Astrocyte of the spinal cord (primary cell): ENCODE measurements at regions not wholly inside any gene's neighbourhood (a gene's known extent, or its start where the extent isn't known, plus 50 kb on each side); places are given as distances from the start of the nearest gene placed in this dataset.

Experiments used
- DNase-seq: peaks from one replicate; pipeline ENCODE4 v3.0.0; 2011; ENCODE audit warnings: low read depth, low spot score
- H3K4me3 ChIP-seq: 2 replicates; pipeline ENCODE4 v1.5.1; 2011; ENCODE audit warnings: low read depth, mild to moderate bottlenecking, low read length, moderate library complexity
- in situ Hi-C: cut with HindIII; loops from 2 replicates; pipeline ENCODE4 v1.10.0; 2017; ENCODE audit warnings: low sequenced_read_pairs
- TF ChIP-seq, protein P1 (sequence below): IDR thresholded peaks from 2 replicates; pipeline ENCODE4 v1.5.1; 2012; ENCODE audit warnings: low read depth, mild to moderate bottlenecking, low read length, inconsistent platforms

DNA sequence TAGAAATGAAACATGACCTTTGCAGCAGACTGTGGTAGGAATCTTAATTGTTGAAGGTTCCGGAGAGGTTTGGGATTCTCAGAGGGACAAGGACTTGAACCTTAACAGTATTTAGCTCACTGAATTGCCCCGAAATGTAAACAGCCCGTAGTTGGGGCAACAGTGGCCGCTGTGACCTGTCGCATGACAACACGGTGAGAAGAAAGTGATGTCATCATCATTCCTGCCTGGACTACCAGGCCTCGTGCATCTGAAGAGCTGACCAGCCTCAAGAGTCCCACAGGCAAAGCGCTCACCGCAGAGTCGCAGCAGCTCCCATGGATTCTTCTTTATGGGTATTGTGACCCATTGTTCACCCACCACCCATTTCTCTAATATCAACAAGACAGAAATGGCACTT lies 250.6 kb downstream of the KLF6 start:
- in situ Hi-C loops, result no loop called here
- TF ChIP-seq, protein P1, sequence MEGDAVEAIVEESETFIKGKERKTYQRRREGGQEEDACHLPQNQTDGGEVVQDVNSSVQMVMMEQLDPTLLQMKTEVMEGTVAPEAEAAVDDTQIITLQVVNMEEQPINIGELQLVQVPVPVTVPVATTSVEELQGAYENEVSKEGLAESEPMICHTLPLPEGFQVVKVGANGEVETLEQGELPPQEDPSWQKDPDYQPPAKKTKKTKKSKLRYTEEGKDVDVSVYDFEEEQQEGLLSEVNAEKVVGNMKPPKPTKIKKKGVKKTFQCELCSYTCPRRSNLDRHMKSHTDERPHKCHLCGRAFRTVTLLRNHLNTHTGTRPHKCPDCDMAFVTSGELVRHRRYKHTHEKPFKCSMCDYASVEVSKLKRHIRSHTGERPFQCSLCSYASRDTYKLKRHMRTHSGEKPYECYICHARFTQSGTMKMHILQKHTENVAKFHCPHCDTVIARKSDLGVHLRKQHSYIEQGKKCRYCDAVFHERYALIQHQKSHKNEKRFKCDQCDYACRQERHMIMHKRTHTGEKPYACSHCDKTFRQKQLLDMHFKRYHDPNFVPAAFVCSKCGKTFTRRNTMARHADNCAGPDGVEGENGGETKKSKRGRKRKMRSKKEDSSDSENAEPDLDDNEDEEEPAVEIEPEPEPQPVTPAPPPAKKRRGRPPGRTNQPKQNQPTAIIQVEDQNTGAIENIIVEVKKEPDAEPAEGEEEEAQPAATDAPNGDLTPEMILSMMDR, result no peak
- no peak overlapping the region for H3K4me3 ChIP-seq
- DNase-seq, result no peak

DNA sequence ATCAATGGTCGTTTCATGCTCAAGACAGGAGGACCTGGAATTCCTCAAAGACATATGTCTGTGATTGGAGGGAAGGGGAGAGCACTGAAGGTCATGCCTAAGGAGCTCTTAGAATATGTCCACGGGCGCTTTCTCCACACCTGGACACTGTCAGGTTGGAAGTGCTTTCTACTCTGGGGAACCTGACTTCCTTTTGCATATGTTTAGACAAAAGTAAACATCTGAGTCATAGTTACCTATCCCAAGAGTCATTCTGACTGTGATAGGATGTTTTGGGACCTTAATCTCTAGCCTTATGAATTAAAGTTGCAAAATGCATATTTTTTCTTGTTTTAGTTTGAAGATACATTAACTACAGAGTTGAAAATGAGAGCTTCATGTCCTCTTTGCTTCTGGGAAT lies 251.7 kb downstream of the KLF6 start:
- in situ Hi-C loops, result no loop called here
- TF ChIP-seq, protein P1, result no peak
- DNase-seq, result no peak
- no peak overlapping the region for H3K4me3 ChIP-seq

DNA sequence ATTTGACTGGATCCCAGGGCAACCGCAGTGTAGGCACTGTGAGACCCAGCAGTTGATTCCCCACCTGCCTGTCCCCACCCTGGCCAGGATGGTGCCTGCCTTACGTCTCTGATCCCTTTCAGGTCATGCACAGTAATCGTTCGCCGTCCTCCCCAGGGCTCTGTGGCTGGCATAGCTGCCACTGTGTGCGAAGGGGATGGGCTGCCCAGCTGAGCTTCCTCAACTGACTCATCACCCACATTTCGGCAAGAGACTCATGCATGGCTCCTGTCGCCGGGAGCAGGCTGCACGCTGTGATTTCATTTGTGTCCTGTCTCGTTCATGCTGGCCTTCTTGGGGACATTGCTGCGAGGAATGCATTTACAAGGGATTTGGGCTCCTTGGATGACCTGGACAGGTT lies 252.4 kb downstream of the KLF6 start:
- TF ChIP-seq, protein P1, result no peak
- in situ Hi-C loops, result no loop called here
- H3K4me3 ChIP-seq, result no peak overlapping the region
- peak; percentile 39 for DNase-seq

DNA sequence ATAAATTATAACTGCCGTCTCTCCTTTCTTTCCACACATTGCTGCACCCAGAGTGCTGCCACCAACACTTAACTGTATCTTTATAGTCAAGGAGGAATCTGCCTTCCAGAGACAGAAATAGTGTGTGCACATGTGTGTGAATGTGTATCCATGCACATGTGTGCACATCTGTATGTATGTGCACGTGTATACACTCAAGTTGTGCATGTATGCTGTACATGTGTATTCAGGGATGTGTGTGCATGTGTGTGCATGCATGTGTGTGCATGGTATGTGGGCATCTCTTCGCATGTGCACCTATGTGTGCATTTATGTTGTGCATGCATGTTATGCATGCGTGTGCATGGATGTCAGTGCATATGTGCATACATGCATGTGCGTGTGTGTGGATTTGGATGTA lies 253.3 kb downstream of the KLF6 start:
- in situ Hi-C loops, result no loop called here
- H3K4me3 ChIP-seq, result no peak overlapping the region
- TF ChIP-seq, protein P1, result no peak
- no peak for DNase-seq

DNA sequence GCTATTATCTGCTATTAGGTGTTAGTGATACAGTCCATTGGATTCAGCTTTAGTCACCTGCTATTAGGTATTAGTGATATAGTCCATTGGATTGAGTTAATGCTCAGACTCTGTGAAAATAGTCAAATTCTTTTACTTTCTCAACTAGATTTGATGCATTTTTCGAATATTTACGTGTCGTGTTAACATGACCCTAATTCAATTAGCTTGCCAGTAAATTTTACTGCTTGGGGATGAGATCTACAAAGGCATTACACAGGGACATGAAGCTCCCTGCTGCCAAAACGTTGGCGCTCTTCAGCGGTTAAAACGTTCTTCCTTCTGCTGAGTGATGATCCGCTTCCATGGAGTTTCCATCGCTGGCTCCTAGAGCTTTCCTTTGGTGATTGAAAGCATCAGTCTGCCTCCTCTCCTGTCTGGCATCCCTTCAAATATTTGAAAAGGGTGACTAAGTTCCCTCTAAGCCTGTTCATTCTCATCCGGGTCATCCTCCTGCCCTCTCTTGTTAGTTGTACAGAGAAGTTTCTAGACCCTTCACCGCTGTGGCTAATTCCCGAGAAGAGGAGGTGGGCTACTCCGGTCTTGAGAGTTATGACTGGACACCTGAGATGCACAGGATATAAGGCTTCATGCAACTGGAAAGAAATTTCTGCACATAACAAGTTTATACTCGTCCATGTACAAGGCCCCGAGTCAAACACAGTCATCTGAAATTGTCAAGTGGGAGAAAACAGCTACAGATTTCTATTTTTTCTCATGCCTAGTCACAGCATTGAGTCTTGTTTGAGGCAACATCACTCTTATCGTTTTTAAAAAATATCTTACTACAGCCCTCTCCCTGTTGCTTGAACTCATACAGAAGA lies 254.0 kb downstream of the KLF6 start:
- in situ Hi-C loops, result no loop called here
- TF ChIP-seq, protein P1, result no peak
- H3K4me3 ChIP-seq, result no peak overlapping the region
- DNase-seq, result no peak

DNA sequence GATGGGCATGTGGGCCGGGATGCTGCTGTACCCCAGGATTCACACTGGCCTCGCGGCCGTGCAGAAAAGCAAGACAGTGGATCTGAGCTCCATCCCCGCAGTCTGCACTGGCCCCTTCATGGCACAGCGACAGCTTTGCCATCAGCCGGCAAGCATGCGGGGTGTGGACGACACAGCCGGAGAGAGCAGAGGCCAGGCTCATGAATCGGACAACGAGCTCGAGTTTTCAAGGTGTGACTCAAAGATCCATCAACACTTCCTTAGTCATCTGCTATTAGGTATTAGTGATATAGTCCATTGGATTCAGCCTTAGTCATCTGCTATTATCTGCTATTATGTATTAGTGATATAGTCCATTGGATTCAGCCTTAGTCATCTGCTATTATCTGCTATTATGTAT lies 254.7 kb downstream of the KLF6 start:
- TF ChIP-seq, protein P1, result no peak
- in situ Hi-C loops, result no loop called here
- DNase-seq, result no peak
- H3K4me3 ChIP-seq, result no peak overlapping the region
